GM12875 (cell line): ENCODE measurements at regions not wholly inside any gene's neighbourhood (a gene's known extent, or its start where the extent isn't known, plus 50 kb on each side); places are given as distances from the start of the nearest gene placed in this dataset.

Experiments used
- H3K4me3 ChIP-seq: one replicate; pipeline ENCODE4 v1.5.1; 2011; ENCODE audit warnings: low read depth, low read length, control low read depth
- TF ChIP-seq, protein P1 (sequence below): IDR thresholded peaks from 2 replicates; pipeline ENCODE4 v1.5.1; 2011; ENCODE audit warnings: low read depth, mild to moderate bottlenecking, control low read depth, inconsistent platforms, low read length, moderate library complexity, borderline replicate concordance; ENCODE audit not compliant: insufficient read depth

DNA sequence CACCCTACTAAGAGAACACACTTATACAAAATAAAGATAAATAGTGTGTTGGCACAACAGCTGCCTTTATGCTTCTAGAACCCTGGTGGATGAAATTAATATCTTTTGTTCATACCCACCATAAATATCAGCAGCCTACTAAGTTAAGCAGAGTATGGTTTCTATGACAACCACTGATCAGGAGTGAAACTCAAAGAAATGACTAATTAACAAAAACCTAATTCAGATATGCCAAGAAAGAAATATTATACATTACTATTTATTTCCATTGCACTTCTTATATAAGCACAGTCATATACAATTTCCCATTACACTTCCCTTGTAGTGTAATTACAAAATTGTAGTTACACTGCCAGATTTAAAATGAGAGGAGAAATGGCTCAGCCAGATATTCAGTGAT is 164.1 kb upstream of the CDKN3 start:
- TF ChIP-seq, protein P1, sequence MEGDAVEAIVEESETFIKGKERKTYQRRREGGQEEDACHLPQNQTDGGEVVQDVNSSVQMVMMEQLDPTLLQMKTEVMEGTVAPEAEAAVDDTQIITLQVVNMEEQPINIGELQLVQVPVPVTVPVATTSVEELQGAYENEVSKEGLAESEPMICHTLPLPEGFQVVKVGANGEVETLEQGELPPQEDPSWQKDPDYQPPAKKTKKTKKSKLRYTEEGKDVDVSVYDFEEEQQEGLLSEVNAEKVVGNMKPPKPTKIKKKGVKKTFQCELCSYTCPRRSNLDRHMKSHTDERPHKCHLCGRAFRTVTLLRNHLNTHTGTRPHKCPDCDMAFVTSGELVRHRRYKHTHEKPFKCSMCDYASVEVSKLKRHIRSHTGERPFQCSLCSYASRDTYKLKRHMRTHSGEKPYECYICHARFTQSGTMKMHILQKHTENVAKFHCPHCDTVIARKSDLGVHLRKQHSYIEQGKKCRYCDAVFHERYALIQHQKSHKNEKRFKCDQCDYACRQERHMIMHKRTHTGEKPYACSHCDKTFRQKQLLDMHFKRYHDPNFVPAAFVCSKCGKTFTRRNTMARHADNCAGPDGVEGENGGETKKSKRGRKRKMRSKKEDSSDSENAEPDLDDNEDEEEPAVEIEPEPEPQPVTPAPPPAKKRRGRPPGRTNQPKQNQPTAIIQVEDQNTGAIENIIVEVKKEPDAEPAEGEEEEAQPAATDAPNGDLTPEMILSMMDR = no peak
- no peak overlapping the region for H3K4me3 ChIP-seq

DNA sequence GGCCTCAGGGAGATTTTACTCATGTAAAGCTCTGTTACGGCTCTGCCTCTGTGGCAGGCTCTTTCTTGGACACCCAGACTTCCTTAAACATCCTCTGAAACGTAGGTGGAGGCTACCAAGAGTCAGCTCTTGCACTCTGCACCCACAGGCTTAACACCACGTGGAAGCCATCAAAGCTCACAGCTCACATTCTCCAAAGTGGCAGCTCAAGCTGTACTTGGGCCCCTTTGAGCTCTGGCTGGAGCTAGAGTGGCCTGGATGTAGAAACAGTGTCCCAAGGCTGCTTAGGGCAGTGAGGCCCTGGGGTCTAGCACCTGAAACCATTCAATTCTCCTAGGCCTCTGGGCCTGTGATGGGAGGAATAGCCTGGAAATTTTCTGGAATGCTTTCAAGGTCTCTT is 155.3 kb upstream of the CDKN3 start:
- TF ChIP-seq, protein P1 = no peak
- H3K4me3 ChIP-seq = no peak overlapping the region

DNA sequence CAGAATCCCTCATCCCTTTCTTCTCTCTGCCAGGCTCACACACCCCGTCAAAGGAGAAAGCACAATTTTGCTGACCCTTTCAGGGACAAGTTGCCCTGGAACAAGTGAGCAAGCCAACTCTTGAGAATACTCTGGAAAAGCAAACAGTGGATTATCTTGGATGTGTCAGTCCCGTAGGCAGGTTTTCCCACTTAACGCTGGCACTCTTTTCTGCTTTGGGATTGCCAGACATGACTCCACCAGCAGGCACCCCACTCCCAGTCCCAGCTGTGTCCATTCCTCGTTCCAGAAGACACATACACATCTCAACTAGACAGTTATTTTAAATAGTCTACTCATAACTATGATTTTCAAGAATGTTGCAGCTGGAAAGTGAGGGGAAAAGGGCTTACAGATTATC is 145.5 kb upstream of the CDKN3 start:
- no peak overlapping the region for H3K4me3 ChIP-seq
- TF ChIP-seq, protein P1 = no peak

DNA sequence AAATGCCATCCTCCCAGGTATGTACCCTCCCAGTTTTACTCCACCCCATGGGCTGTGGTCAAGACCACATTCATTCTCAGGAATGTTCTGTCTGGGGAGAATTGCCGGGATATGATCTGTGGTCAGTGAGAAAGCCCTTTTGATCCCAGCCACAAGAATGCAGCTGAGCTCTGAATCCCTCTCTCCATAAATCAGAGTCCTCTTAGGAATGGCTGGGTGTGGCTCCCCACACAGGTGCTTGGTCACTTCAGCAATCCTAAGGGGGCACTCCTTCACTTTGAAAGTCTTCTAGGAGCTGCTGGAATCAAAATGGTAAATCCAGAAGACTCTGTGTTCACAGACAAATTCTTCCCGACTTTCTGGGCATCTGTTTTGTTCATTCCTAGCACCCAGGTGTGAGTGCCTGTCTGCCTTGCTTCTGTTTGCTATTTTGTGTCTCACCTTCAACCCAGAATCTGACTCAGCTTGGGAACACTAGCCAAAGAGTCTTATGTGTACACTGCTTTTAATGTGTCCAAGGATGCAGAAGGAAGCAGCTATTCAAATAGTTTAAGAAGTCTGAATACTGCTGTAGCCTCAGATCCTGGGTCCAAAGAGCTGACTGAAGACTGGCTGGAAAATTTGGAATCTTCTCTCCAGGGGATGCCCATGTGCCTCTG is 144.6 kb upstream of the CDKN3 start:
- no peak overlapping the region for H3K4me3 ChIP-seq
- TF ChIP-seq, protein P1 = no peak

DNA sequence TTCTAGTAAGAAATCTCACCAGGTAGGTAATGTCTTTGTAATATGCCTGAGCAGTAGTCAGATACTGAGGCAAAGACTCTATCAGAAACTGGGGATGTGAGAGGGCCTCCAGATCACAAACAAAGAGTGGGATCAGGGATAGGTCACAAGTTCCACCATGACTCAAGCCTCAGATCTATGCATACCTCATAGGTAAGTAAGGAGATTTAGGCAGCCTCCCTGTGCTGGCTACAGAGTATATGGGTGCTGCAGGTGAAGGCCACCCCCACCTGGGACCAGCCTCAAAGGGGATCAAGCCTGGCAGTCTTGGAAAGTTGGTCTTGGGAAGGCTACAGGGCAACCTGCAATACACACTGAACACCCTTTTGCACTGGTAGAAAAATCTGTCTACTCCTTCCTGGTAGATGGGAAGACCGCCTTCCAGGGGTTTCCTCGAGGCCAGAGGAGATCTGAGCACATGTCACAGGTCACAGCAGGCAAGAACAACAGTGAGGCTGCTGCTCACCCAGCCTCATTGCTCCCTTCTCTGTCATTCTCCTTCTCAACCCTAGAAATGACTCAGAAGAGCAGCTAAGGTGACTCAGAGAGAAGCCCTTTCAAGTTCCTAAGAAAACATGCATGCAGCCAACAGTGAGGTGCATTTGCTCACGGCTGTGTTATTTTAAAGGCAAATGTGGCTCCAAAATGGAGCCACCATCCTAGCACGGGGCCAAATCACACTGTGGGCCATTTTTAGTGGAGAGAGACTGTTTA is 143.4 kb upstream of the CDKN3 start:
- TF ChIP-seq, protein P1 = no peak

DNA sequence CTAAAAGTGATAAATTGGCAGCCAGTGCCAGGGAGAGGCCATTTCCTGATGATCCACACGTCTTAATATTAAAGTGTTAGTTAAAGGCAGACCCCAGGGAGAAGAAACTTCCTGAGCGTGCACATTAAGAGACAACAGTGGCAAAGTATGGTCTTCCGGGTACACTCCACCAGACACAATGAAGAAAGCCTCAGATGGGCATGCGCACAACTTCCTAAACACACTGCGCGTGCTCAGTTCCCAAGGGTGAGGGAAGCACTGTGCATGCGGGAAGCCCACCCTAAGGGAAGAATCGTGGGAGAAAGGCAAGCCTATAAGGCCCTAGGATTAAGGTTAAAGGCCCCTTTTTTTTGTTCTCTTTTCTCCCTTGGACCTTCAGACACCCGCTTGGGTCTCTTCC is 140.7 kb upstream of the CDKN3 start:
- no peak overlapping the region for H3K4me3 ChIP-seq
- TF ChIP-seq, protein P1 = no peak

More for the DNA sequence above, 143.4 kb upstream of the CDKN3 start:
- no peak overlapping the region for H3K4me3 ChIP-seq

DNA sequence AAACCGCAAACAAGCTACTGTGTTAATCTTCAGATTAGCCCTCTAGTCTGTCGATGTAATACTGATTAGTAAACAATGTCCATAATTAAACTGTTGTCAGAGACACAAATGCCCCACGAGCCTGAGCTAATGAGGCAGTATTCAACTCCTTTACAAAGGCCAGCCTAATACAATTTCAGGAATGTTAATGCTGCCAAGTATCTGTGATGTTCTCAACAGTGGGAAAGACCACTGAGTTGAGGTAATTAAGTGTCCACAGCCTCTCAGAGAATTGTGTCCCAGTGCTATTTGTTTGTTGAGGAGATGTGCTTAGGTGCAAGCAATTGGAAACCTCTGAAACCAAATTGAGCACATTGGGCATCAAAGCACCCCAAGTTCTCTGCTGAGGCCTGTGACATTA is 139.4 kb upstream of the CDKN3 start:
- TF ChIP-seq, protein P1 = no peak
- no peak overlapping the region for H3K4me3 ChIP-seq
